ENCODE measurements at regions not wholly inside any gene's neighbourhood (a gene's known extent, or its start where the extent isn't known, plus 50 kb on each side); places are given as distances from the start of the nearest gene placed in this dataset.

DNA sequence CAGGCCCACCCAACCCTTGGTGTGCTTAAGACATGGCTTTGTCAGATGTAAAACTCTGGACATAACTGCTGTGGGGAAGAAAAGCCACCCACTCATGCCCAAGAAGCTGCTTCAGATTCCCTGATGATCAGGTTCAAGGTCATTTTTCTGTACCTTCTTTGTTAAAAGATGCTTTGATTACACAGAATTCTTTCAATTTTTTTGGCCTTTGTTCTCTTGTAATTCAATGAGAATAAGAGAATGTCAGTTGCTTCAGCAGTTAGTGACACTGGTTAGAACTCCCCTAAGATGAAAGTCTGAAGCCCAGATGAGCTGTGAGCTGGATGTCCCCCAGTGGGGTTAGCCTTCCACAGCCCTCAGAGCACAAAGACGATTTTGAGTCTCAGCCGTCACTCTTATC lies 152.7 kb downstream of the CHRM3 start:
- no peak for DNase-seq (ENCODE audit: low read depth)

- no peak for DNase-seq (ENCODE audit: low read depth)
Measured at GRCh38 chr1:239539812-239540211, 153.4 kb downstream of the CHRM3 start.

DNA sequence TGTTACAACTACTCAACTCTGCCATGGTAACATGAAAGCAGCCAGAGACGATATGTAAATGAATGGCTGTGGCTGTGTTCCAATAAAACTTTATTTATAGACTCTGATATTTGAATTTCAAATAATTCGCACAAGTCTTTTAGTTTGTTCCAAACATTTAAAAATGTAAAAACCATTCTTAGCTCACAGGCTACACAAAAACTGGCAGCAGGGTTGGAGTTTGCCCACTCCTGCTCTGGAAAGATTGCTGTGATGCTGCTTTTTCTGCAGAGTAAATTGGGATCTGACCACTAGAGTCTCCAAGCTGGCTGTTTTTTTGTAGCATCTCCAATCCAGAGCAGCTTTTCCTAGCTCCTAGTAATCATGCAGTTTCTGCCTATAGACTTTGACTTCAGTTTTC lies 157.5 kb downstream of the CHRM3 start:
- no peak for DNase-seq (ENCODE audit: low read depth)

DNA sequence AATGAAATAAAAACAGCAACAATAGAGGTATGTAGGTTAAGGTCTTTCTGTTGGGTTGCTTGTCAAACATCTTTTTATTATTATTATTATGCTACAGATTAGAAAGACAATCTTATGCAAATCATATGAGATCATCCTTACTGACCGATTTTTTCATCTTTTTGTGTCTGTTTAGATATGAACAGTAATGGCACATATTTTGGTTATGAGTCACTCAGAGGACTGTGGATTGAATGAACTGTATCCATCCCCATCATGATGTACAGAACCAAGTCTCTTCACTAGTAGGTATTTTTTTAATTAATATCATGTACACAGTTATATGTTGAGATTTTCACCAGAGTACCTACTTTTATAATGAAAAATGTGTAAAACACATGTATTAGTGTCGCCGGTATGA lies 159.1 kb downstream of the CHRM3 start:
- no peak for DNase-seq (ENCODE audit: low read depth)

DNA sequence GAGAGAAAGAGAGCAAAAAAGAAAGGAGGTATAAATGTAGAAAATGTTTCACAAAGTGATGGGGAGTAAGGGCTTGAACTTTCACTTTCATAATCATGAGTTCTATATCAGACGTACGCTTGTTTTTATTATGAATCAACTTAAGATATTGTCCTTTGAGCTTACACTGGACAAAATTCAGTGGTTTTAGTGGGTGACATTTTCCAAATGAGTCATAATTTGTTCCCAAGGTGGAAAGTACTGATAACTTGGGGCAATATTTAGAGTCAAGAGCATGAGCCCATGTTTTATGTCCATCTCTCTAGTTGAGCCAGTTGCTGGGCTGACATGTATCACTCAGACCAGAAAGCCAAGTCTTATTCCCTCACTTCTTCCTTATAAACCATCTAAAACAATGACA lies 161.6 kb downstream of the CHRM3 start:
- DNase-seq (ENCODE audit: low read depth), result no peak

DNA sequence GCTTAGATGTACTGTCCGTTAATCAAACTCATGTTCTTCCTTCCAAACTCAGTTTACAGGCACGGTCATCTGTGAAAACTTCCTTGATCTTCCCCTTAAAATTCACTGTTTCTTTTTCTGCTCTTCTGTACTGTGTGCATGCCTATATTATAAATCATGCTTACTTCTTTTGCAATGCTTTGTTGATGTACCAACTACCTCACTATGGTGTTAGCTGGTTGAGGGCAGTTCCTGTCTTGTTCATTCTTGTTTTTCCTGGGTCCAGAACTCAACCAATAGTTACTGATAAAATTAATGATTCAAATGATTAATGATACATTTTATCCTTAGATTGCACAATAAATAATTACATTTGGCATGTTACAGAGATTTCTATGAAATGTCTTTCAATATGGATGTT lies 163.8 kb downstream of the CHRM3 start:
- DNase-seq (ENCODE audit: low read depth), result no peak

DNA sequence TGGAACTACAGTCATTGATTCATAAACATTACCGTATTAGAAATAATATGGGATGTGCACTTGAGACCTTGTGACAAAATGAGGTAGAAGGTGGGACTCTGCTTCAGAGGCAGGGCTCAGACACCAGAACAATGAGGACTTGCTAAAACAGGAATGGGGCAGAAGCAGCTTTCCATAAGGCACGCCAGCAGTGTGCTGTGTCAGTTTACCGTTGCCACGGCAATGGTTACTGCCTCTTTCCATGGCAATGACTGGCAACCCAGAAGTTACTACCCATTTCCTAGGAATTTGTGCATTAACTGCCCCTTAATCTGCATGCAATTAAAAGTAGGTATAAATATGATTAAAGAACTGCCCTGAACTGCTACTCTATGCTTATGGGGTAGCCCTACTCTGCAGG lies 169.0 kb downstream of the CHRM3 start:
- DNase-seq (ENCODE audit: low read depth), result no peak

- DNase-seq (ENCODE audit: low read depth), result no peak
Measured at GRCh38 chr1:239558559-239558958, 172.2 kb downstream of the CHRM3 start.

DNA sequence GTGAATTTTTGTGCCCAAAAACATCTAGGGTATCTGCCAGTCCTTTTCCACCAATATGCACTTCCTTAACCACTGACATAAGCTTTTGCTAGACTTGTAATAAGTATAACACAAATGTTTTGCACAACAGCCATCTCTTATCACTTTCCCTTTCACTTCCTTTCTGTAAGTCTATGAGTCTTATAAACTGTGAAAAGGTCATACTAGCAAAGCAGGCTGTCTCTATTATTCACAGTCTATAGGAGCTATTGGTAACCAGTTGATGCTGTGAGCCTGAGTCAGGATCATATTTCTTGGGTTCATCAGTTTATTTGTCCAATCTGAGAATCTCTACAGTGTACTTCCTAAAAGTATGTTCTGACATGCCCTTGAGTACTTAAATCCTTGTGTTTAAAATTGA lies 172.6 kb downstream of the CHRM3 start:
- DNase-seq (ENCODE audit: low read depth), result no peak

GRCh38 chr1:239560921-239561320 lies 174.6 kb downstream of the CHRM3 start:
- DNase-seq (ENCODE audit: low read depth), result no peak

- DNase-seq (ENCODE audit: low read depth), result no peak
Measured at GRCh38 chr1:239562095-239562494, 175.7 kb downstream of the CHRM3 start.

DNA sequence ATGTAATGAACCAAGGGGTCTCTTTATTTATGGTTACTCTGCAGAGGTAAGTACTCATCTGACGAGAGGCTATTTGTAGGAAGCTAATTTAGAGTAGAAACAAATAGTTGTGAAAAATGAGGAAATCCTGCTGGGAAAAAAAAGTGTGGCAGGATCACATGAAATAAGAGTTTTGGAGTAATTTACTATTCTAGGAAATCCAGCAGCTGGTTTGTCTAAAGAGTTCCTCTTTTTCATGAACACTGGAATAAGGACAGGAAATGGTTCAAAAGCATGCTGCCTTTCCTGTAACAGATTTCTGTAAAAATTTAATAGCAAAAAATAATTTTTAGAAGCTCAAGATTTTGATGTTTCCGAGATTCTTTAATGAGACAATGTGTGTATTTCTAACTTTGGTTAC lies 177.3 kb downstream of the CHRM3 start:
- DNase-seq (ENCODE audit: low read depth), result no peak

DNA sequence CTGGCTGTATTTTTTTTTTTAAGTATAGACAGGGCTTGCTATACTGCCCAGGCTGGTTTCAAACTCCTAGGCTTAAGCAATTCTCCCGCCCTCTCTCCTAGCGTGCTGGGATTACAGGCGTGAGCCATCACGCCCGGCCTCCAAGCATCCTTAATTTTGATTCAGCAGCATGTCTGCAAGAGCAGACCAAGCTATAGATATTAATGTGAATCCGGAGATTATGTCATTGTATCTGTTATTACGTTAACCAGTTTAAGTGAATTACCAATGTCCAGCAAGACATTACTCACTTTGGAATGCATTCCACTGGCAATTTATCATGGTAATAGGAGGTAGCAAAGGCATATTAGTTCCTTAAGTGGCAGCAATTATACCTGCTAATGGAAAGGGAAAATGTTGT lies 179.7 kb downstream of the CHRM3 start:
- DNase-seq (ENCODE audit: low read depth), result no peak

GRCh38 chr1:239570878-239571277 lies 184.5 kb downstream of the CHRM3 start:
- no peak for DNase-seq (ENCODE audit: low read depth)

DNA sequence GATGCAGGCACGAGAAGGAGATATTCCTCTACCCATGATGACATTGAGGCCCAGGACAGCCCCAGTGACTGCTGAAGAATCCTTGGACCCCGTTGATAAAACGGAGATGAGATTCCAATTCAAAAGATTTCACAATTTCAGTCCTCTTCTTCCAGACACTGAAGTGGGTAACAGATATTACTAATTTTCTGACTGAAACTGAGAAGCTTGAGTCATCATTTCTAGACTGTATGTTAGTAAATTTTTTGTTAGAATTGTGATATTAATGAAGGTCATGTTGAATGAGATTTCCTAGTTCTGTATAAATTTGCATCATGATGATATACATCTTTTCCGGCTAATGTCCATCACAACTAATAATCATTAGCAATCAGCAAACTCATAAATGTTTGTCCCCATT lies 185.8 kb downstream of the CHRM3 start:
- no peak for DNase-seq (ENCODE audit: low read depth)

DNA sequence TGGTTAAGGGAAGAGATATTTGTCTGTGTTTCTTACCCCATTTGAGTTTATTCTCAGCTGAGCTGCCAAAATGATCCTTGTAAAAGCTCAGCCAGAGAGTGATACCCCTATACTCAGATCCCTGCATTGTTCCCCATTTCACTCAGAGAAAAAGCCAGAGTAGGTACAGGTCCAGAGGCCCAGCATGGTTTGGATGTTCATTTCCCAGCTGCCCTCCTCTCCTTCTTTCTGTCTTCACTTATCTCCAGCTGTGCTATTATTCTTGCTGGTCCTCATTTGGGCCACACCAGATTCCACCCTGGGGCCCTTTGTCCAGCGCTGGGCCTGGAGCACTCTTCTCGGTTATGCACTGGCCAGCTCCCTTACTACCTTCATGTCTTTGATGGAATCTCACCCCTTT lies 187.7 kb downstream of the CHRM3 start:
- no peak for DNase-seq (ENCODE audit: low read depth)

DNA sequence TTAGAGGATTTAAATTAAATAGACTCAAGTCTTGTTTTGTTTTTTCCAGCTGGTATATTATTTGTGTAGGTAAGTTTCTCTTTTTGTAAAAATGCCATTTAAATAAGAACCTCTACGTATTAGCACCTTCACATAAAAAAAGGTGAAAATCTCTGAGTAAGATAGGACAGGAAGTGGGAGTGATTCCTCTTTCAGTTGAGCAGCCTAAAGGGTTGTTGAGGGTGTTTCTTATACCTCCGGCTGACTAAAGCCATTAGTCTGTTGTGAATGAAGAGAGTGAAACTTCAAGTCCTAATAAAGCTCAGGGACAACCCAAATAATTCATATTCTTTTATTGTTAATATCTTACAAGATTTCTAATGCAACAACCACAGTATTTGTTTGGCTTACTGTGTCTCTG lies 188.7 kb downstream of the CHRM3 start:
- DNase-seq (ENCODE audit: low read depth), result no peak

GRCh38 chr1:239583536-239583935 lies 197.2 kb downstream of the CHRM3 start:
- no peak for DNase-seq (ENCODE audit: low read depth)

DNA sequence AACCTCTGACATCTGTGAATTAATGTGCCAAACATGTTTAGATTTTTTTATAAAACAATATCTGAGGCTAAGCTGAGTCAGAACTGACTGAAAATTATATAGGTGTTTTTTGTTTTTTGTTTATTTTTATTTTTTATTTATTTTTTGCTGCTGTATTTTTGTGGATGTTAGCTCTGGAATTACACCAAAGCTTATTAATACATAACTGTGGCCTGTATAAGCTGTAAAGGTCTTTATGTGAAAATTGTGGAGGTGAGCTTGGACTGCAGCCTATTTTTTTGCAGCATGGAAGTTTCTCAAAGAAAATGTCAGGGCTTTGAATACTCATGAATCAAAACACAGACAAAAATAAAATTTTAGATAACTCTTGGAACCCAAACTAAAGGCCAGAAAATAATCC lies 199.8 kb downstream of the CHRM3 start:
- no peak for DNase-seq (ENCODE audit: low read depth)

- no peak for DNase-seq (ENCODE audit: low read depth)
Measured at GRCh38 chr1:239587066-239587465, 200.7 kb downstream of the CHRM3 start.

DNA sequence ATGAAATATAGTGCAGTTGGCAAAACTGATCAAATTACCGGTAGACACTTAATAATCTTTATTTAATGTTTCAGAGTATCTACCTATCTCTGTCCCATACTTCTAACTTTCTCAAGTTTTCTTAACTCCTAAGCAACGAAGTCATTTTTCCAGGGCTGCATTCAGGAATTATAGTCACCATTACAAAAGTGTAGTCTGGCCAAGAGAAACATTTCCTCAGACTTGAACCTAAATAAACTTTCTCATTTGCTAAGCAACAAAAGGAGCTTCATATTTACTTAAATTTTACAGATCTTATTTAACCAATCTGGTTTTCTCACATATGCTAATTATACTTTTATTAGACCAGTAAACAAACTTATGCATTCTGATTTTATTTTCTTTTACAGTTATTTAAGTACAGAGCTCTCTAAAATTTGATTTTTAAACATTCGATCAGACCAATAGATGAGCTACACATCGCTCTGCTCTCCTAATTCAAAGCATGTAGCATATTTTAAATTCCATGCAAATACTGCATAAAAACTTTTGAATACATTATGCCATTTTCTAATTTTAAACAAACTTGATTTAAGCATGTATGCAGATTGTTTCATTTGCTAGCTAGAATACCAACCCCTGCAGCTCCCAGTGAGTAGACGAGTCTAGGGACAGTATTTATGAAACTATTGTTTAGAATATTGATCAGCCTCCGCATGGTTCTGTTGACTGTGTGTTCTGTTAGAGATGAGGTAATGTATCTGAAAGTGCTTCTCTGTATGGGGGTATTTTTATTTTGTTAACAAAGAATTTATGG lies 201.4 kb downstream of the CHRM3 start:
- no peak for DNase-seq (ENCODE audit: low read depth)

- no peak for DNase-seq (ENCODE audit: low read depth)
Measured at GRCh38 chr1:239590556-239590955, 204.2 kb downstream of the CHRM3 start.

DNA sequence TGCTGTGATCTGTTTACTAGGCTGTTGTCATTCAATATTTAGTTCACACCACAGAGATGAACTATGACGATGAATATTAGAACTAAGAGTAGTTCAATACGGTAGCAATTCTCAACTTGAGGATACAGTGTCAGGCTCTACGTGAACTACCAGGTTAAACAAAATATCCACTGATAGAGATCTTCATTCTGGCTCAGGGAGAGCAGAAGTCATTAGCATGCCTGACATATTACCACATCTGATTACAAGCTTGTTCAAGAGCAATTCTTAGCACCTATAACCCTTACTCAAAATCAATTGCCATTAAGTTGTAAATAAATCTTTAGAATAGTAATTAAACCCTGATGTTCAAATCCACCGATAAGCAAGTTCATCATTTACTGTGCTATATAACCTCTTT lies 207.2 kb downstream of the CHRM3 start:
- DNase-seq (ENCODE audit: low read depth), result no peak

- DNase-seq (ENCODE audit: low read depth), result no peak
Measured at GRCh38 chr1:239600588-239600987, 214.2 kb downstream of the CHRM3 start.

GRCh38 chr1:239601108-239601507 lies 214.7 kb downstream of the CHRM3 start:
- DNase-seq (ENCODE audit: low read depth), result no peak
